DND-41 (cell line): ENCODE measurements at regions not wholly inside any gene's neighbourhood (a gene's known extent, or its start where the extent isn't known, plus 50 kb on each side); places are given as distances from the start of the nearest gene placed in this dataset.

ENCODE experiments used
- ATAC-seq: fragments of 200-7000 bp; cut with Tn5 transposase; 3 replicates; pipeline ENCODE4 v1.9.1; 2021; ENCODE audit warnings: low read depth; ENCODE audit not compliant: insufficient read depth
- DNase-seq: peaks from one replicate; pipeline ENCODE4 v3.0.0-alpha.2; 2020
- H2AFZ ChIP-seq: 2 replicates; pipeline ENCODE4 v1.6.0; 2012; ENCODE audit warnings: low read depth, low read length
- H3K27ac ChIP-seq: 2 replicates; pipeline ENCODE4 v1.5.1; 2012; ENCODE audit warnings: low read length, inconsistent platforms
- H3K27me3 ChIP-seq: fragments of 200-600 bp; sonication (generic); 2 replicates; pipeline ENCODE4 v1.6.0; 2012; ENCODE audit warnings: low read length, mild to moderate bottlenecking, inconsistent platforms; ENCODE audit not compliant: insufficient read depth, poor library complexity
- H3K36me3 ChIP-seq: 2 replicates; pipeline ENCODE4 v1.5.1; 2012; ENCODE audit warnings: low read length, inconsistent platforms; ENCODE audit not compliant: insufficient read depth
- H3K4me1 ChIP-seq: 2 replicates; pipeline ENCODE4 v1.5.1; 2012; ENCODE audit warnings: mild to moderate bottlenecking, low read length; ENCODE audit not compliant: insufficient read depth
- H3K4me2 ChIP-seq: 2 replicates; pipeline ENCODE4 v1.6.0; 2012; ENCODE audit warnings: mild to moderate bottlenecking, moderate library complexity, low read length, inconsistent platforms; ENCODE audit not compliant: insufficient read depth
- H3K4me3 ChIP-seq, 2 experiments: fragments of 200-600 bp in 1 of 2; shearing (Covaris generic) in 1 of 2; 2 replicates each; pipeline ENCODE4 v1.5.1; 2012 to 2016; ENCODE audit warnings: inconsistent platforms in 2 of 2, low read length in 2 of 2, mild to moderate bottlenecking in 2 of 2, low read depth in 1 of 2, moderate library complexity in 1 of 2
- H3K79me2 ChIP-seq: 2 replicates; pipeline ENCODE4 v1.6.0; 2012; ENCODE audit warnings: low read length, inconsistent platforms; ENCODE audit not compliant: insufficient read depth
- H3K9ac ChIP-seq: 2 replicates; pipeline ENCODE4 v1.6.0; 2012; ENCODE audit warnings: low read depth, mild to moderate bottlenecking, inconsistent platforms, low read length, moderate library complexity
- H3K9me3 ChIP-seq: 2 replicates; pipeline ENCODE4 v1.5.1; 2012; ENCODE audit warnings: low read length, moderate library complexity, mild to moderate bottlenecking, inconsistent platforms; ENCODE audit not compliant: insufficient read depth, severe bottlenecking
- H4K20me1 ChIP-seq: 2 replicates; pipeline ENCODE4 v1.6.0; 2012; ENCODE audit warnings: low read length; ENCODE audit not compliant: insufficient read depth
- EZH2 ChIP-seq: IDR thresholded peaks from 3 replicates; pipeline ENCODE4 v1.6.1; 2012; ENCODE audit warnings: borderline replicate concordance, low read depth, mild to moderate bottlenecking, moderate library complexity, low read length, inconsistent platforms; ENCODE audit not compliant: severe bottlenecking
- TF ChIP-seq, protein P1 (sequence below): IDR thresholded peaks from 2 replicates; pipeline ENCODE4 v1.5.1; 2012; ENCODE audit warnings: borderline replicate concordance, low read length, moderate library complexity, mild to moderate bottlenecking; ENCODE audit not compliant: poor library complexity, severe bottlenecking; ENCODE audit errors: extremely low read depth

DNA sequence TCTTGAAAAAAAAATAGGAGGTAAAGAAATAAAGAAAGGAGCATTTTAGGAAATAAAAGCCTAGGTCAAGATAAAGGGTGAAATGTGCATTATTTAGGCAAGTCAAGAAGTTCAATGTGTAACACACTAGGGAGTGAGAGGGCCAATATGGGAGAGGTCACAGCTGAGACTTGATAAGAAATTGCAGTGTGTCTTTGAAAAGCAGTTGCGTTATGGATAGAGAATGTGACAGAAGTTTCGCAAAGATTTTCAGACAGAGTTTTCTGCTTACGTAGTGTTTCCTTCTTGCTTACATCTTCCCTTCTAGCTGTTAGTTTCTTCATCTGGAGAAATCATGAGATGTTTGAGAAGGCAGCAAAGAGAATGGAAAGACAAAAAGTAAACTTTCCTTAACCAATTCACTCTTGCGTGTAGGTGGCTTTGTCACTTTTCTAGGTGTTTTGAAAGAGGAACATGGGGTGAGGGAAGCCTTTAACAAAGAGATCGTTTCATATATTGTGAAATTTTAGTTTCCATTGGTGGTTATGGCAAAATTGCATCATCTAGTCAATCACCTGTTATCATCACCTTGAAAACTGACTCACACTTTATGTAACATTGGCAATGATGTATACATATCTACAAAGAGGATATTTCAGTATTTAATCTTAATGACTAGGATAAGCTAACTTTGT lies 975.5 kb downstream of the OLFM4 start:
- Histone ChIP-seq H3K4me3 (no peak overlapping the region), H2AFZ (no peak overlapping the region), H3K9ac (no peak overlapping the region), H3K79me2 (no peaks in the 10 kb centered on the region), H4K20me1 (no peaks in the 10 kb centered on the region), H3K27me3 (no peaks in the 10 kb centered on the region), H3K9me3 (no peaks in the 10 kb centered on the region), H3K4me1 (no peaks in the 10 kb centered on the region), H3K36me3 (no peaks in the 10 kb centered on the region), H3K27ac (no peak overlapping the region), H3K4me2 (no peak overlapping the region)
- no peak for ATAC-seq
- no peak for DNase-seq
- TF ChIP-seq, protein P1, sequence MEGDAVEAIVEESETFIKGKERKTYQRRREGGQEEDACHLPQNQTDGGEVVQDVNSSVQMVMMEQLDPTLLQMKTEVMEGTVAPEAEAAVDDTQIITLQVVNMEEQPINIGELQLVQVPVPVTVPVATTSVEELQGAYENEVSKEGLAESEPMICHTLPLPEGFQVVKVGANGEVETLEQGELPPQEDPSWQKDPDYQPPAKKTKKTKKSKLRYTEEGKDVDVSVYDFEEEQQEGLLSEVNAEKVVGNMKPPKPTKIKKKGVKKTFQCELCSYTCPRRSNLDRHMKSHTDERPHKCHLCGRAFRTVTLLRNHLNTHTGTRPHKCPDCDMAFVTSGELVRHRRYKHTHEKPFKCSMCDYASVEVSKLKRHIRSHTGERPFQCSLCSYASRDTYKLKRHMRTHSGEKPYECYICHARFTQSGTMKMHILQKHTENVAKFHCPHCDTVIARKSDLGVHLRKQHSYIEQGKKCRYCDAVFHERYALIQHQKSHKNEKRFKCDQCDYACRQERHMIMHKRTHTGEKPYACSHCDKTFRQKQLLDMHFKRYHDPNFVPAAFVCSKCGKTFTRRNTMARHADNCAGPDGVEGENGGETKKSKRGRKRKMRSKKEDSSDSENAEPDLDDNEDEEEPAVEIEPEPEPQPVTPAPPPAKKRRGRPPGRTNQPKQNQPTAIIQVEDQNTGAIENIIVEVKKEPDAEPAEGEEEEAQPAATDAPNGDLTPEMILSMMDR, result no peak
- TF ChIP-seq EZH2, result no peak

DNA sequence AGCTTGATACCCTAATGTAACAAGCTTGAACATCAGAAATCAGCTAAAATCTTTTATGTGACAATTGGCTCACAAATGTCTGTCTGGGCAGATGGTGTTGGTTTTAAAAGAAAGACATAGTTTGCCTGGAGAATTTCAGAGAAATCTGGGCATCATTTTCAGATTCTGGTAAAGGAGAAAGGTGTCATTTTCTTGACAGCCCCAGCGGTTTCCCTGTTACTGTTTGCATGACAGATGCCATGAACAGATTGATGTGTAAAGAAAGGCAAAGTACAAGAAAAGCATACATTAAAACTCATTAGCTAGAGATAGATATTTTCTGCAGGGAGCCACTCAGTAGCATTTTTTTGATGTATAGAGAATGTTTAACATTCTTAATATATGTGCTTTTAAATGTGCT lies 987.9 kb downstream of the OLFM4 start:
- no peak overlapping the region for H3K4me3 ChIP-seq
- no peaks in the 10 kb centered on the region for H3K27me3 ChIP-seq
- H3K9me3 ChIP-seq, result no peaks in the 10 kb centered on the region
- H3K4me2 ChIP-seq, result no peak overlapping the region
- no peaks in the 10 kb centered on the region for H3K36me3 ChIP-seq
- TF ChIP-seq, protein P1, result no peak
- TF ChIP-seq EZH2, result no peak
- H4K20me1 ChIP-seq, result no peaks in the 10 kb centered on the region
- ATAC-seq (no peak), DNase-seq (no peak)
- no peak overlapping the region for H3K9ac ChIP-seq
- no peak overlapping the region for H2AFZ ChIP-seq
- no peaks in the 10 kb centered on the region for H3K79me2 ChIP-seq
- no peaks in the 10 kb centered on the region for H3K4me1 ChIP-seq
- H3K27ac ChIP-seq, result no peak overlapping the region

DNA sequence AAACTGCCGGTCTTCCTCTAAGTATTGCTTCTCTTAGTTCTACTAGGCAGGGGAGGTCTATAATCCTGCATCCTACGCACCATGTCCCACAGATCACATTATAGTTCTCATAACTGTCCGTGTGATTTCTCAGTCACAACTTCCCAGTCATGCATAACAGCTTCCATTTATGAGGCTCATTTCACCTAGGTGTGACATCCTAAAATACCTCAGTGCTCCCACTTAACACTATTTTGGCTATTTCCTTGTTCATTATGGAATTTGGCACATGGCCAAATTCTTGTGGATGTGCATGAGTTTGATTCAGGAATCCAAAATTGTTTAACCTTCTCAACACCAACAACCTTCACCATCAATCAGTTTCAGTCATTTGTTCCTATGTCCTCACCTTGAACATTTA lies 989.9 kb downstream of the OLFM4 start:
- TF ChIP-seq, protein P1, result no peak
- TF ChIP-seq EZH2, result no peak
- no peaks in the 10 kb centered on the region for H4K20me1 ChIP-seq
- DNase-seq (no peak), ATAC-seq (no peak)
- H3K9ac ChIP-seq, result no peak overlapping the region
- no peak overlapping the region for H3K27ac ChIP-seq
- no peaks in the 10 kb centered on the region for H3K36me3 ChIP-seq
- H3K79me2 ChIP-seq, result no peaks in the 10 kb centered on the region
- no peaks in the 10 kb centered on the region for H3K27me3 ChIP-seq
- no peak overlapping the region for H2AFZ ChIP-seq
- no peaks in the 10 kb centered on the region for H3K4me1 ChIP-seq
- H3K4me3 ChIP-seq, result no peak overlapping the region
- no peaks in the 10 kb centered on the region for H3K9me3 ChIP-seq
- H3K4me2 ChIP-seq, result no peak overlapping the region

DNA sequence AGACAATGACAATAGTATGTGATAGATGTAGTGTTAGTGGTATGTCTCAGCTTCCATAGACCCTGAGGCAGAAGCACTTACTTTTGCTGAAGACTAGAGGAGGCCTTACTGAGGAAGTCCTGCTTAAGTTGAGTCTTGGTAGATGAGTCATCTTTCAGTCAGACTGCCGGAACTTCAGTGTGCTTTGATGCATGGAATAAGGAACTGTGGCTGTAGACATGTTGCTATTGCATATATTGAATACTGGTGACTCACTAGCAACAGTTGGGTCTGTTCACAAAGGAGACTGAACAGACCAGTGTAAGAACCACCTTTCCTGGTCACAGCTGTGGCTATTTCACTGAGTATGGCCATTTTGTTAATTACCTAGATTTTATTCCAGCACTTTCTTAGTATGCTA lies 1000.6 kb downstream of the OLFM4 start:
- no peak for DNase-seq
- Histone ChIP-seq H3K27ac (no peak overlapping the region), H3K9me3 (peaks cover 2% of the 10 kb centered on the region), H3K9ac (no peak overlapping the region), H3K27me3 (no peaks in the 10 kb centered on the region), H3K36me3 (no peaks in the 10 kb centered on the region), H3K4me2 (no peak overlapping the region), H3K79me2 (no peaks in the 10 kb centered on the region), H4K20me1 (no peaks in the 10 kb centered on the region), H3K4me3 (no peak overlapping the region), H2AFZ (no peak overlapping the region), H3K4me1 (no peaks in the 10 kb centered on the region)
- ATAC-seq, result 0 out of 3 replicates have a peak, but pooled peaks have one; percentile 37
- TF ChIP-seq, protein P1, result no peak
- no peak for TF ChIP-seq EZH2
